Mesenchymal stem cell (in vitro differentiated cells and primary cell): ENCODE measurements at regions not wholly inside any gene's neighbourhood (a gene's known extent, or its start where the extent isn't known, plus 50 kb on each side); places are given as distances from the start of the nearest gene placed in this dataset.

Experiments used
- DNase-seq: peaks from one replicate; pipeline ENCODE4 v3.0.0-alpha.2; 2013
- H2AFZ ChIP-seq: one replicate; pipeline ENCODE4 v1.6.1; 2013; ENCODE audit warnings: low read depth, mild to moderate bottlenecking, control low read depth, inconsistent platforms, low read length, moderate library complexity
- H2AK5ac ChIP-seq: 2 replicates; pipeline ENCODE4 v1.6.1; 2013; ENCODE audit warnings: low read length, moderate library complexity, mild to moderate bottlenecking, inconsistent platforms; ENCODE audit not compliant: severe bottlenecking
- H2BK120ac ChIP-seq: one replicate; pipeline ENCODE4 v1.6.1; 2013; ENCODE audit warnings: low read depth, mild to moderate bottlenecking, inconsistent platforms, low read length, moderate library complexity
- H2BK12ac ChIP-seq, 2 experiments: one replicate each; pipeline ENCODE4 v1.6.1; 2013; ENCODE audit warnings: inconsistent platforms in 2 of 2, low read length in 2 of 2, mild to moderate bottlenecking in 2 of 2, moderate library complexity in 2 of 2, control low read depth in 1 of 2
- H2BK15ac ChIP-seq: one replicate; pipeline ENCODE4 v1.6.1; 2013; ENCODE audit warnings: mild to moderate bottlenecking, low read depth, inconsistent platforms; ENCODE audit not compliant: poor library complexity, severe bottlenecking
- H2BK5ac ChIP-seq: 2 replicates; pipeline ENCODE4 v1.6.1; 2013; ENCODE audit warnings: low read depth, mild to moderate bottlenecking, low read length, control low read depth, inconsistent platforms; ENCODE audit not compliant: poor library complexity, severe bottlenecking
- H3K14ac ChIP-seq, 2 experiments: one replicate each; pipeline ENCODE4 v1.6.1; 2013; ENCODE audit warnings: inconsistent platforms in 2 of 2, low read length in 2 of 2, control low read depth in 1 of 2, mild to moderate bottlenecking in 1 of 2, moderate library complexity in 1 of 2
- H3K18ac ChIP-seq, 2 experiments: one replicate each; pipeline ENCODE4 v1.6.1; 2013; ENCODE audit warnings: inconsistent platforms in 2 of 2, low read length in 2 of 2, control low read depth in 1 of 2, low read depth in 1 of 2, mild to moderate bottlenecking in 1 of 2
- H3K23ac ChIP-seq, 2 experiments: one replicate each; pipeline ENCODE4 v1.6.1; 2013; ENCODE audit warnings: inconsistent platforms in 2 of 2, low read length in 2 of 2, mild to moderate bottlenecking in 2 of 2, moderate library complexity in 2 of 2, control low read depth in 1 of 2
- H3K27ac ChIP-seq: 2 replicates; pipeline ENCODE4 v1.5.1; 2013; ENCODE audit warnings: mild to moderate bottlenecking, moderate library complexity, low read length, control low read depth, inconsistent platforms; ENCODE audit not compliant: poor library complexity, severe bottlenecking
- H3K27me3 ChIP-seq, 2 experiments: 2 replicates each; pipeline versions ENCODE4 v1.6.1 to v1.7.0; 2013; ENCODE audit warnings: low read length in 2 of 2, mild to moderate bottlenecking in 2 of 2, moderate library complexity in 2 of 2, control low read depth in 1 of 2, inconsistent platforms in 1 of 2; ENCODE audit not compliant: control insufficient read depth in 1 of 2, insufficient read depth in 1 of 2
- H3K36me3 ChIP-seq, 2 experiments: 2 replicates each; pipeline versions ENCODE4 v1.6.1 to v1.7.0; 2013; ENCODE audit warnings: low read length in 2 of 2, control low read depth in 1 of 2, inconsistent platforms in 1 of 2, low read depth in 1 of 2, mild to moderate bottlenecking in 1 of 2; ENCODE audit not compliant: insufficient read depth in 2 of 2, control insufficient read depth in 1 of 2
- H3K4ac ChIP-seq, 2 experiments: one replicate each; pipeline ENCODE4 v1.6.1; 2013; ENCODE audit warnings: inconsistent platforms in 2 of 2, low read length in 2 of 2, mild to moderate bottlenecking in 2 of 2, moderate library complexity in 2 of 2, control low read depth in 1 of 2, low read depth in 1 of 2
- H3K4me1 ChIP-seq: 2 replicates; pipeline ENCODE4 v1.6.1; 2013; ENCODE audit warnings: low read depth, low read length, control low read depth; ENCODE audit not compliant: control insufficient read depth, insufficient read depth
- H3K4me2 ChIP-seq: 2 replicates; pipeline ENCODE4 v1.6.1; 2013; ENCODE audit warnings: low read length, mild to moderate bottlenecking, inconsistent platforms; ENCODE audit not compliant: poor library complexity, severe bottlenecking
- H3K4me3 ChIP-seq, 2 experiments: 2 replicates each; pipeline versions ENCODE4 v1.5.1 to v1.7.0; 2013; ENCODE audit warnings: low read length in 2 of 2, mild to moderate bottlenecking in 2 of 2, control low read depth in 1 of 2, low read depth in 1 of 2; ENCODE audit not compliant: insufficient read depth in 1 of 2
- H3K79me1 ChIP-seq: replicated peaks from 2 replicates; pipeline ENCODE4 v1.6.1; 2013; ENCODE audit warnings: mild to moderate bottlenecking, control low read depth, low read length, inconsistent platforms; ENCODE audit not compliant: poor library complexity, severe bottlenecking
- H3K9ac ChIP-seq: 2 replicates; pipeline ENCODE4 v1.7.0; 2013; ENCODE audit warnings: mild to moderate bottlenecking, low read length, moderate library complexity
- H3K9me3 ChIP-seq: 2 replicates; pipeline ENCODE4 v1.7.0; 2013; ENCODE audit warnings: mild to moderate bottlenecking, low read length; ENCODE audit not compliant: control insufficient read depth
- H4K8ac ChIP-seq: one replicate; pipeline ENCODE4 v1.6.1; 2013; ENCODE audit warnings: inconsistent platforms, mild to moderate bottlenecking, low read length, moderate library complexity
- H4K91ac ChIP-seq: one replicate; pipeline ENCODE4 v1.6.1; 2013; ENCODE audit warnings: mild to moderate bottlenecking, low read length, inconsistent platforms
- WGBS: methylation state at CpG from one replicate; pipeline ENCODE4 v1.1.7; 2013; ENCODE audit warnings: mixed read lengths; 5-methylcytosine and 5-hydroxymethylcytosine counted together

- Histone ChIP-seq H2BK5ac (no peak overlapping the region), H3K4ac (no peak overlapping the region), H2BK120ac (no peak overlapping the region), H4K8ac (no peak overlapping the region), H3K79me1 (no peaks in the 10 kb centered on the region), H2BK15ac (no peak overlapping the region), H3K4me1 (no peaks in the 10 kb centered on the region), H3K4me3 (no peak overlapping the region), H3K9me3 (no peaks in the 10 kb centered on the region), H3K36me3 (no peaks in the 10 kb centered on the region), H3K23ac (no peak overlapping the region), H3K9ac (no peak overlapping the region), H3K27me3 (peaks cover 0 to 22% of the 10 kb centered on the region in 2 experiments), H2AK5ac (no peak overlapping the region), H2AFZ (no peak overlapping the region), H4K91ac (no peak overlapping the region), H3K27ac (no peak overlapping the region), H3K4me2 (no peak overlapping the region), H2BK12ac (no peak overlapping the region), H3K14ac (no peak overlapping the region), H3K18ac (no peak overlapping the region)
- no peak for DNase-seq
- WGBS, result no CpG with 5 or more reads among the region's 1 CpG
These were observed 328.6 kb upstream of the PROK2 start for GRCh38 chr3:72113564-72113963.

GRCh38 chr3:72112435-72112834 lies 327.5 kb upstream of the PROK2 start:
- no peak overlapping the region for H3K18ac ChIP-seq
- H3K4me2 ChIP-seq, result no peak overlapping the region
- H3K4me3 ChIP-seq, result no peak overlapping the region
- no peaks in the 10 kb centered on the region for H3K79me1 ChIP-seq
- no peak overlapping the region for H2BK120ac ChIP-seq
- H2AFZ ChIP-seq, result no peak overlapping the region
- H3K4ac ChIP-seq, result no peak overlapping the region
- H4K8ac ChIP-seq, result no peak overlapping the region
- H3K4me1 ChIP-seq, result no peaks in the 10 kb centered on the region
- no peak overlapping the region for H3K27ac ChIP-seq
- H3K9ac ChIP-seq, result no peak overlapping the region
- H4K91ac ChIP-seq, result no peak overlapping the region
- WGBS, result 79% methylated on average over 3 of the region's 3 CpGs
- no peak overlapping the region for H2BK5ac ChIP-seq
- no peak overlapping the region for H3K14ac ChIP-seq
- H3K23ac ChIP-seq, result no peak overlapping the region
- no peaks in the 10 kb centered on the region for H3K9me3 ChIP-seq
- no peak overlapping the region for H2BK12ac ChIP-seq
- peaks cover 0 to 24% of the 10 kb centered on the region in 2 experiments for H3K27me3 ChIP-seq
- H3K36me3 ChIP-seq, result no peaks in the 10 kb centered on the region
- H2BK15ac ChIP-seq, result no peak overlapping the region
- H2AK5ac ChIP-seq, result no peak overlapping the region
- DNase-seq, result no peak

- H3K4ac ChIP-seq, result no peak overlapping the region
- no peaks in the 10 kb centered on the region for H3K4me1 ChIP-seq
- no peaks in the 10 kb centered on the region for H3K36me3 ChIP-seq
- 86% methylated on average over 6 of the region's 7 CpGs for WGBS
- H2BK12ac ChIP-seq, result no peak overlapping the region
- H3K9ac ChIP-seq, result no peak overlapping the region
- H3K27ac ChIP-seq, result no peak overlapping the region
- H2AFZ ChIP-seq, result no peak overlapping the region
- peaks cover 0 to 24% of the 10 kb centered on the region in 2 experiments for H3K27me3 ChIP-seq
- no peak overlapping the region for H2BK5ac ChIP-seq
- no peak for DNase-seq
- no peak overlapping the region for H2AK5ac ChIP-seq
- H4K91ac ChIP-seq, result no peak overlapping the region
- H3K4me2 ChIP-seq, result no peak overlapping the region
- H3K18ac ChIP-seq, result no peak overlapping the region
- H3K79me1 ChIP-seq, result no peaks in the 10 kb centered on the region
- H2BK15ac ChIP-seq, result no peak overlapping the region
- no peak overlapping the region for H3K4me3 ChIP-seq
- no peaks in the 10 kb centered on the region for H3K9me3 ChIP-seq
- H3K23ac ChIP-seq, result no peak overlapping the region
- H4K8ac ChIP-seq, result no peak overlapping the region
- H2BK120ac ChIP-seq, result no peak overlapping the region
- no peak overlapping the region for H3K14ac ChIP-seq
These were observed 326.6 kb upstream of the PROK2 start for GRCh38 chr3:72111265-72112205.

GRCh38 chr3:72109327-72110259 lies 324.6 kb upstream of the PROK2 start:
- Histone ChIP-seq H2AK5ac (no peak overlapping the region), H3K4me1 (no peaks in the 10 kb centered on the region), H3K79me1 (no peaks in the 10 kb centered on the region), H2AFZ (no peak overlapping the region), H4K91ac (no peak overlapping the region), H3K36me3 (no peaks in the 10 kb centered on the region), H3K4me3 (no peak overlapping the region), H2BK120ac (no peak overlapping the region), H2BK5ac (no peak overlapping the region), H3K14ac (no peak overlapping the region), H3K4ac (no peak overlapping the region), H3K9me3 (no peaks in the 10 kb centered on the region), H4K8ac (no peak overlapping the region), H3K27me3 (peaks cover 0 to 41% of the 10 kb centered on the region in 2 experiments), H2BK12ac (no peak overlapping the region), H3K4me2 (no peak overlapping the region), H3K23ac (no peak overlapping the region), H2BK15ac (no peak overlapping the region), H3K27ac (no peak overlapping the region), H3K9ac (no peak overlapping the region), H3K18ac (no peak overlapping the region)
- no peak for DNase-seq
- WGBS, result 92% methylated on average over 14 of the region's 17 CpGs
